ENCODE measurements at regions not wholly inside any gene's neighbourhood (a gene's known extent, or its start where the extent isn't known, plus 50 kb on each side); places are given as distances from the start of the nearest gene placed in this dataset.

GRCh38 chr3:176916777-176917176 lies 280.5 kb downstream of the TBL1XR1 start:
- no peak for TF ChIP-seq CTCF (IDR thresholded peaks at IDR 0.05; ENCODE audit: insufficient read depth, low read depth, low read length)
- no peak for DNase-seq (ENCODE audit: low read depth)
- H3K4me3 ChIP-seq (ENCODE audit: low read depth, low read length), result no peak overlapping the region

GRCh38 chr3:176914764-176915163 lies 282.5 kb downstream of the TBL1XR1 start:
- no peak for TF ChIP-seq CTCF (IDR thresholded peaks at IDR 0.05; ENCODE audit: insufficient read depth, low read depth, low read length)
- no peak overlapping the region for H3K4me3 ChIP-seq (ENCODE audit: low read depth, low read length)
- no peak for DNase-seq (ENCODE audit: low read depth)

- no peak overlapping the region for H3K4me3 ChIP-seq (ENCODE audit: low read depth, low read length)
- TF ChIP-seq CTCF (IDR thresholded peaks at IDR 0.05; ENCODE audit: insufficient read depth, low read depth, low read length), result no peak
- no peak for DNase-seq (ENCODE audit: low read depth)
Observed at GRCh38 chr3:176911579-176911978, 285.7 kb downstream of the TBL1XR1 start.

GRCh38 chr3:176909044-176909443 lies 288.2 kb downstream of the TBL1XR1 start:
- H3K4me3 ChIP-seq (ENCODE audit: low read depth, low read length), result no peak overlapping the region
- no peak for TF ChIP-seq CTCF (IDR thresholded peaks at IDR 0.05; ENCODE audit: insufficient read depth, low read depth, low read length)
- no peak for DNase-seq (ENCODE audit: low read depth)

- DNase-seq (ENCODE audit: low read depth), result peak; percentile 49
- H3K4me3 ChIP-seq (ENCODE audit: low read depth, low read length), result no peak overlapping the region
- TF ChIP-seq CTCF (IDR thresholded peaks at IDR 0.05; ENCODE audit: insufficient read depth, low read depth, low read length), result no peak
Observed at GRCh38 chr3:176906046-176906905, 291.0 kb downstream of the TBL1XR1 start.

- no peak for DNase-seq (ENCODE audit: low read depth)
- no peak for TF ChIP-seq CTCF (IDR thresholded peaks at IDR 0.05; ENCODE audit: insufficient read depth, low read depth, low read length)
- no peak overlapping the region for H3K4me3 ChIP-seq (ENCODE audit: low read depth, low read length)
Observed at GRCh38 chr3:176905331-176905730, 292.0 kb downstream of the TBL1XR1 start.

GRCh38 chr3:176904506-176904905 lies 292.8 kb downstream of the TBL1XR1 start:
- TF ChIP-seq CTCF (IDR thresholded peaks at IDR 0.05; ENCODE audit: insufficient read depth, low read depth, low read length), result no peak
- no peak overlapping the region for H3K4me3 ChIP-seq (ENCODE audit: low read depth, low read length)
- DNase-seq (ENCODE audit: low read depth), result no peak

Data from fibroblast of villous mesenchyme (primary cell).